ENCODE measurements at regions not wholly inside any gene's neighbourhood (a gene's known extent, or its start where the extent isn't known, plus 50 kb on each side); places are given as distances from the start of the nearest gene placed in this dataset.

- TF ChIP-seq, protein P1, sequence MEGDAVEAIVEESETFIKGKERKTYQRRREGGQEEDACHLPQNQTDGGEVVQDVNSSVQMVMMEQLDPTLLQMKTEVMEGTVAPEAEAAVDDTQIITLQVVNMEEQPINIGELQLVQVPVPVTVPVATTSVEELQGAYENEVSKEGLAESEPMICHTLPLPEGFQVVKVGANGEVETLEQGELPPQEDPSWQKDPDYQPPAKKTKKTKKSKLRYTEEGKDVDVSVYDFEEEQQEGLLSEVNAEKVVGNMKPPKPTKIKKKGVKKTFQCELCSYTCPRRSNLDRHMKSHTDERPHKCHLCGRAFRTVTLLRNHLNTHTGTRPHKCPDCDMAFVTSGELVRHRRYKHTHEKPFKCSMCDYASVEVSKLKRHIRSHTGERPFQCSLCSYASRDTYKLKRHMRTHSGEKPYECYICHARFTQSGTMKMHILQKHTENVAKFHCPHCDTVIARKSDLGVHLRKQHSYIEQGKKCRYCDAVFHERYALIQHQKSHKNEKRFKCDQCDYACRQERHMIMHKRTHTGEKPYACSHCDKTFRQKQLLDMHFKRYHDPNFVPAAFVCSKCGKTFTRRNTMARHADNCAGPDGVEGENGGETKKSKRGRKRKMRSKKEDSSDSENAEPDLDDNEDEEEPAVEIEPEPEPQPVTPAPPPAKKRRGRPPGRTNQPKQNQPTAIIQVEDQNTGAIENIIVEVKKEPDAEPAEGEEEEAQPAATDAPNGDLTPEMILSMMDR (conservative IDR thresholded peaks at IDR 0.05 in 1 of 2, IDR thresholded peaks at IDR 0.05 in 1 of 2; ENCODE audit: low read depth in 1 of 2, low read length in 2 of 2): no peak
- no peak for TF ChIP-seq EZH2 (IDR thresholded peaks at IDR 0.05; ENCODE audit: low read length, missing control alignments)
Observed at GRCh38 chr5:40220260-40220659, 459.5 kb upstream of the PTGER4 start.

Data from fibroblast of lung (primary cell).